ENCODE measurements at regions not wholly inside any gene's neighbourhood (a gene's known extent, or its start where the extent isn't known, plus 50 kb on each side); places are given as distances from the start of the nearest gene placed in this dataset.

DNA sequence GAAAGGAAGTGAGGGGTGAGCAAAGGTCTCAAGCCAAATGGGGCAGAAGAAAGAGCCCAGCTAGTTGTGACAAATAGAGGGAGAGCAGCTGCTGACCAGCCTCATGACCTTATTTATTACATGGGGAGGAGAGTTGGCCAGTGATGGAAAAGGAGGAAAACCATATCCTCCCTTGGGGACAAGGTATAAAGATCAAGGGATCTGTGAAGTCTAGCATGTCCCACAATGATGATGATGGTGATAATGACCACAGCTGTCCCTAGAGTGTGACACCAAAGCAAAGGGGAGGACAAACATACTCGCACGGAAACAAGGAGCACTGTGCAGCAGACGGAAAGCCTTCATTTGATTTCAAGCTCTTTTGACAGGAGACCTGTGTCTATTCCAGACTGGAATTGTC lies 190.4 kb upstream of the MCHR2 start:
- DNase-seq (ENCODE audit: low read depth) = no peak
- TF ChIP-seq, protein P1, sequence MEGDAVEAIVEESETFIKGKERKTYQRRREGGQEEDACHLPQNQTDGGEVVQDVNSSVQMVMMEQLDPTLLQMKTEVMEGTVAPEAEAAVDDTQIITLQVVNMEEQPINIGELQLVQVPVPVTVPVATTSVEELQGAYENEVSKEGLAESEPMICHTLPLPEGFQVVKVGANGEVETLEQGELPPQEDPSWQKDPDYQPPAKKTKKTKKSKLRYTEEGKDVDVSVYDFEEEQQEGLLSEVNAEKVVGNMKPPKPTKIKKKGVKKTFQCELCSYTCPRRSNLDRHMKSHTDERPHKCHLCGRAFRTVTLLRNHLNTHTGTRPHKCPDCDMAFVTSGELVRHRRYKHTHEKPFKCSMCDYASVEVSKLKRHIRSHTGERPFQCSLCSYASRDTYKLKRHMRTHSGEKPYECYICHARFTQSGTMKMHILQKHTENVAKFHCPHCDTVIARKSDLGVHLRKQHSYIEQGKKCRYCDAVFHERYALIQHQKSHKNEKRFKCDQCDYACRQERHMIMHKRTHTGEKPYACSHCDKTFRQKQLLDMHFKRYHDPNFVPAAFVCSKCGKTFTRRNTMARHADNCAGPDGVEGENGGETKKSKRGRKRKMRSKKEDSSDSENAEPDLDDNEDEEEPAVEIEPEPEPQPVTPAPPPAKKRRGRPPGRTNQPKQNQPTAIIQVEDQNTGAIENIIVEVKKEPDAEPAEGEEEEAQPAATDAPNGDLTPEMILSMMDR (IDR thresholded peaks at IDR 0.05; ENCODE audit: insufficient read depth, low read depth, low read length) = no peak
- no peak overlapping the region for H3K4me3 ChIP-seq (ENCODE audit: low read depth, low read length)

GRCh38 chr6:100182313-100182712 lies 188.3 kb upstream of the MCHR2 start:
- no peak for DNase-seq (ENCODE audit: low read depth)
- TF ChIP-seq, protein P1 (IDR thresholded peaks at IDR 0.05; ENCODE audit: insufficient read depth, low read depth, low read length) = no peak
- H3K4me3 ChIP-seq (ENCODE audit: low read depth, low read length) = no peak overlapping the region

GRCh38 chr6:100181309-100181708 lies 187.3 kb upstream of the MCHR2 start:
- DNase-seq (ENCODE audit: low read depth) = no peak
- TF ChIP-seq, protein P1 (IDR thresholded peaks at IDR 0.05; ENCODE audit: insufficient read depth, low read depth, low read length) = no peak
- H3K4me3 ChIP-seq (ENCODE audit: low read depth, low read length) = no peak overlapping the region

DNA sequence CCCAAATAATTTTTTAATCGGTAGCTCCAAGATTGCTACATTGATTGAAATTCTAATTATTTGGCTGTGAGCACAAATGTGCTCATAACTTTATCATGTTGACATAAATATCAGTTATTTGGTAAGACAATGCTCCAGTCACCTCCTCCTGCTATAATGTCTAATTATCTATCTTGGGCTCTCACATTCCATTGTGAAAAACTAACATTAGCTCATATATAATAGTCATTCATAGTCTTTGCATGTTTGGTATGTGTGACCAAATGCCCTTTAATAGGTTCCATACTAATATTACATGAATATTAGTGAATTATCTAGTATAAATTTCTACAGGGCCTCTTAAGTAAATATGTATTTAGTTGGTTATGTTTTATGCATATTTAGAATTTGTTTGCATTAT lies 185.6 kb upstream of the MCHR2 start:
- no peak overlapping the region for H3K4me3 ChIP-seq (ENCODE audit: low read depth, low read length)
- no peak for DNase-seq (ENCODE audit: low read depth)
- TF ChIP-seq, protein P1 (IDR thresholded peaks at IDR 0.05; ENCODE audit: insufficient read depth, low read depth, low read length) = no peak

DNA sequence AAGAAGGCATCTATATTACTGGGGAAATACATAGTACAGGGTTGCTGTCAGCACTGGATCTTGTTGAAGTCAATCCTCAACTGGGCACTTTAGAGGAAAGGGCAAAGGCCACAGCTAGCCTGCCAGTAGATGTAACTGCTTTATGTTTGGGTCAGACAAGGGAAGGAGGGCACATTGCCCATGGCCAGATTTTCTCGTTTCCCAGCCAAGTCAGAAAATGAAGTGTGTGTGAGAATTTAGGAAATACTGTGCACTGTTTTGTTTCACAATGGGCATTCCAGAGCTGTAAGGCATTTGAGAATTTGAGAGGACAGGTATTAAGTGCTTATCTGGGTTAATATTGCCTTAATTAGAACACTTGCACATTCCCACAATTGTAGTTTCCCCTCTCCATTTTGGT lies 183.9 kb upstream of the MCHR2 start:
- no peak overlapping the region for H3K4me3 ChIP-seq (ENCODE audit: low read depth, low read length)
- DNase-seq (ENCODE audit: low read depth) = no peak
- TF ChIP-seq, protein P1 (IDR thresholded peaks at IDR 0.05; ENCODE audit: insufficient read depth, low read depth, low read length) = no peak

DNA sequence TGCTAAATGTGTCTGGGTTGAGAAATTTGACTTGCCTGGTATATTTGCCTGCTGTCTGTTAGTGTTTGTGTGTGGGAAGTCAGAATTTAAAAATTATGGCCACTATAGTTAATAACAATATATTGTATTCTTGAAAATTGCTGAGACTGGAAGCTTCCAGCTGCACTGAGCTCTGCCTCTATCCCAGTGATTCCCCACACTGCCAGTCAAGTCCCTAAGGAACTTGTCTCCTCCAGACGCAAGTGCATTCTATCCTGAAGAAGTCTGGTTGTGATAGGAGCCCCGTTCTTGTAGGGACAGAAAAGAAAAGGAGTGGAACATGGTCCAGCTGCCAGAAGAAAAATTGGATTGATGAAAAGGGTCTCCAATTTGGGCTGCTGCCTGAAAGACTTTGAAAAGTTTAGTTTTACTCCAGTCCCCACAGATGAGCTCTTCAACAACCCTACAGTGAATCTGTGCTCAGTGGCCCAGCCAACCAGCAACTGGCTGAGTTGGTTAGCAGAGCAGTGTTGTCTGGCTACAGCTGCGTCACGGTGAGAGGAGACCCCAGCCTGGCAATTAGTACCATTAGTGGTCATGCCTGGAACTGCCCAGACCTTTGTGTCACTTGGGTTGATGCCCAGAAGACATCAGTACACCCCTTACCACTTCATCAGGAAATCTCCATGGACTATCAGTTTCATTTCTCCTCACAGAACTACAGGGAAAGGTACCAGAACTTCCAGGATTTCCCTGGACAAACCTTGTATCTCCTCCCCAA lies 183.1 kb upstream of the MCHR2 start:
- no peak for DNase-seq (ENCODE audit: low read depth)

More for the DNA sequence above, 183.1 kb upstream of the MCHR2 start:
- H3K4me3 ChIP-seq (ENCODE audit: low read depth, low read length) = no peak overlapping the region
- TF ChIP-seq, protein P1 (IDR thresholded peaks at IDR 0.05; ENCODE audit: insufficient read depth, low read depth, low read length) = no peak
